Stomach (tissue), 8 donors: ENCODE measurements at regions not wholly inside any gene's neighbourhood (a gene's known extent, or its start where the extent isn't known, plus 50 kb on each side); places are given as distances from the start of the nearest gene placed in this dataset.

Experiments
- DNase-seq, 2 donors: peaks; one replicate each; pipeline versions ENCODE4 v3.0.0 to v3.0.0-alpha.2; 2013 to 2019
- H3K27ac ChIP-seq, 5 donors: fragments of 200-600 bp in 4 of 5; sonication (generic) in 4 of 5; one replicate each; pipeline ENCODE4 v1.5.1; 2013 to 2019; ENCODE audit warnings: mild to moderate bottlenecking in 1 of 5, moderate library complexity in 1 of 5
- H3K27me3 ChIP-seq, 3 donors: fragments of 200-600 bp; sonication (generic); one replicate each; pipeline ENCODE4 v1.5.1; 2017 to 2019; ENCODE audit warnings: mixed run types in 1 of 3
- H3K36me3 ChIP-seq, 4 donors: fragments of 200-600 bp; sonication (generic); 1 replicate in 3 of 4; 2 replicates in 1 of 4; pipeline ENCODE4 v1.5.1; 2016 to 2019
- H3K4me1 ChIP-seq, 4 donors: fragments of 200-600 bp; sonication (generic); one replicate each; pipeline ENCODE4 v1.5.1; 2016 to 2019
- H3K4me3 ChIP-seq, 4 donors: fragments of 200-600 bp; sonication (generic) in 3 of 4; one replicate each; pipeline ENCODE4 v1.5.1; 2016 to 2019; ENCODE audit warnings: mild to moderate bottlenecking in 1 of 4
- H3K9me3 ChIP-seq, 4 donors: fragments of 200-600 bp; sonication (generic); one replicate each; pipeline ENCODE4 v1.5.1; 2016 to 2019
- CTCF ChIP-seq, 7 experiments: fragments of 450-650 bp in 4 of 7; fragments of 200-600 bp in 3 of 7; sonication (generic) in 3 of 7; IDR thresholded peaks; one replicate each; pipeline ENCODE4 v1.5.1; 2016 to 2019; ENCODE audit warnings: antibody characterized with exemption in 7 of 7, control low read depth in 2 of 7, mild to moderate bottlenecking in 1 of 7
- EP300 ChIP-seq: sonication (generic); formaldehyde crosslinking; IDR thresholded peaks from one replicate; pipeline ENCODE4 v1.6.1; 2017; ENCODE audit warnings: antibody characterized with exemption
- POLR2A ChIP-seq, 4 donors: fragments of 450-650 bp; IDR thresholded peaks; one replicate each; pipeline ENCODE4 v1.6.1; 2016; ENCODE audit warnings: antibody characterized with exemption in 4 of 4, control low read depth in 2 of 4, mild to moderate bottlenecking in 1 of 4, moderate library complexity in 1 of 4
- POLR2AphosphoS5 ChIP-seq, 3 donors: sonication (generic); formaldehyde crosslinking; IDR thresholded peaks; one replicate each; pipeline ENCODE4 v1.6.1; 2016; ENCODE audit warnings: antibody characterized with exemption in 3 of 3
- WGBS, 5 donors: extraction: QIAGEN DNeasy Blood & Tissue Kit in 3 of 5; methylation state at CpG; one replicate each; pipeline versions ENCODE4 v1.1.5 to v1.1.7; 2013 to 2018; 5-methylcytosine and 5-hydroxymethylcytosine counted together
- intact Hi-C: fragments of 100-400 bp; cut with DNase I; formaldehyde crosslinking; loops from one replicate; pipeline ENCODE4 v1.15.1; 2023; ENCODE audit warnings: low total_unique reads
- donor health status: healthy with polysubstance abuse.
- donor health status: Bipolar disorder and iron deficiency.
- donor health status: healthy.

- no peaks in the 10 kb centered on the region for H3K9me3 ChIP-seq
- TF ChIP-seq POLR2A (IDR thresholded peaks at IDR 0.05) (no peak), CTCF (IDR thresholded peaks at IDR 0.05) (no peak), POLR2AphosphoS5 (IDR thresholded peaks at IDR 0.05) (no peak), EP300 (no peak)
- H3K4me1 ChIP-seq = peaks cover 0 to 30% (median 26%) of the 10 kb centered on the region in 4 donors
- no peak overlapping the region for H3K4me3 ChIP-seq
- H3K36me3 ChIP-seq = no peaks in the 10 kb centered on the region
- no peak for DNase-seq
- H3K27me3 ChIP-seq = peaks cover 0 to 34% (median 6%) of the 10 kb centered on the region in 3 donors
- H3K27ac ChIP-seq = peak overlapping the region in 1 of 5 donors; percentile 72
- WGBS, 5 donors = 85 to 94% (median 93%) methylated on average over 4 of the region's 4 CpGs
- intact Hi-C loops = no loop called here
Measured at GRCh38 chr9:84138541-84138940, 157.9 kb downstream of the RMI1 start.

GRCh38 chr9:84139296-84140070 lies 158.9 kb downstream of the RMI1 start:
- H3K36me3 ChIP-seq = no peaks in the 10 kb centered on the region
- H3K4me3 ChIP-seq = no peak overlapping the region
- intact Hi-C loops = no loop called here
- peaks cover 0 to 30% (median 26%) of the 10 kb centered on the region in 4 donors for H3K4me1 ChIP-seq
- H3K27ac ChIP-seq = peak overlapping the region in 3 of 5 donors; percentile 17 to 72 (median 32)
- 19 to 36% (median 25%) methylated on average over 11 of the region's 11 CpGs for WGBS, 5 donors
- DNase-seq = peak; percentile 79
- peaks cover 0 to 39% (median 6%) of the 10 kb centered on the region in 3 donors for H3K27me3 ChIP-seq
- no peaks in the 10 kb centered on the region for H3K9me3 ChIP-seq
- TF ChIP-seq CTCF (IDR thresholded peaks at IDR 0.05) (no peak), EP300 (no peak), POLR2AphosphoS5 (IDR thresholded peaks at IDR 0.05) (peak in 2 of 3 donors; percentile 52 to 56)

GRCh38 chr9:84140535-84141101 lies 160.0 kb downstream of the RMI1 start:
- TF ChIP-seq EP300 (no peak), CTCF (IDR thresholded peaks at IDR 0.05) (no peak), POLR2AphosphoS5 (IDR thresholded peaks at IDR 0.05) (no peak), POLR2A (IDR thresholded peaks at IDR 0.05) (no peak)
- 3 to 10% (median 5%) methylated on average over 31 to 41 of the region's 41 CpGs for WGBS, 5 donors
- Histone ChIP-seq H3K27ac (peak overlapping the region in 3 of 5 donors; percentile 11 to 36 (median 13)), H3K9me3 (no peaks in the 10 kb centered on the region), H3K36me3 (no peaks in the 10 kb centered on the region), H3K4me3 (peak overlapping the region; percentile 40 to 58 (median 44)), H3K4me1 (peaks cover 0 to 30% (median 26%) of the 10 kb centered on the region in 4 donors), H3K27me3 (peaks cover 0 to 39% (median 6%) of the 10 kb centered on the region in 3 donors)
- peak; percentile 43 to 66 for DNase-seq
- intact Hi-C loops = no loop called here

- no peaks in the 10 kb centered on the region for H3K9me3 ChIP-seq
- intact Hi-C loops = no loop called here
- H3K27me3 ChIP-seq = peaks cover 0 to 39% (median 6%) of the 10 kb centered on the region in 3 donors
- WGBS, 5 donors = 88 to 95% (median 92%) methylated on average over 7 of the region's 7 CpGs
- H3K4me3 ChIP-seq = no peak overlapping the region
- peaks cover 1 to 34% (median 32%) of the 10 kb centered on the region in 4 donors for H3K4me1 ChIP-seq
- H3K27ac ChIP-seq = no peak overlapping the region
- TF ChIP-seq CTCF (IDR thresholded peaks at IDR 0.05) (no peak), POLR2A (IDR thresholded peaks at IDR 0.05) (no peak), EP300 (no peak), POLR2AphosphoS5 (IDR thresholded peaks at IDR 0.05) (no peak)
- no peaks in the 10 kb centered on the region for H3K36me3 ChIP-seq
- no peak for DNase-seq
Measured at GRCh38 chr9:84141741-84142370, 161.3 kb downstream of the RMI1 start.
